Lower leg skin (tissue), 3 donors: ENCODE measurements at regions not wholly inside any gene's neighbourhood (a gene's known extent, or its start where the extent isn't known, plus 50 kb on each side); places are given as distances from the start of the nearest gene placed in this dataset.

Experiments used
- CTCF ChIP-seq, 3 donors: fragments of 450-650 bp; IDR thresholded peaks; one replicate each; pipeline ENCODE4 v1.5.1; 2016; ENCODE audit warnings: antibody characterized with exemption in 3 of 3, mild to moderate bottlenecking in 3 of 3, moderate library complexity in 2 of 3
- POLR2A ChIP-seq, 2 donors: fragments of 450-650 bp; IDR thresholded peaks; one replicate each; pipeline ENCODE4 v1.6.1; 2016 to 2017; ENCODE audit warnings: antibody characterized with exemption in 2 of 2, mild to moderate bottlenecking in 1 of 2, moderate library complexity in 1 of 2

GRCh38 chr21:41678016-41678923 is 88.6 kb downstream of the RIPK4 start:
- TF ChIP-seq POLR2A (IDR thresholded peaks at IDR 0.05) (no peak), CTCF (IDR thresholded peaks at IDR 0.05) (peak in 1 of 3 donors; percentile 7)
